ENCODE measurements at regions not wholly inside any gene's neighbourhood (a gene's known extent, or its start where the extent isn't known, plus 50 kb on each side); places are given as distances from the start of the nearest gene placed in this dataset.

DNA sequence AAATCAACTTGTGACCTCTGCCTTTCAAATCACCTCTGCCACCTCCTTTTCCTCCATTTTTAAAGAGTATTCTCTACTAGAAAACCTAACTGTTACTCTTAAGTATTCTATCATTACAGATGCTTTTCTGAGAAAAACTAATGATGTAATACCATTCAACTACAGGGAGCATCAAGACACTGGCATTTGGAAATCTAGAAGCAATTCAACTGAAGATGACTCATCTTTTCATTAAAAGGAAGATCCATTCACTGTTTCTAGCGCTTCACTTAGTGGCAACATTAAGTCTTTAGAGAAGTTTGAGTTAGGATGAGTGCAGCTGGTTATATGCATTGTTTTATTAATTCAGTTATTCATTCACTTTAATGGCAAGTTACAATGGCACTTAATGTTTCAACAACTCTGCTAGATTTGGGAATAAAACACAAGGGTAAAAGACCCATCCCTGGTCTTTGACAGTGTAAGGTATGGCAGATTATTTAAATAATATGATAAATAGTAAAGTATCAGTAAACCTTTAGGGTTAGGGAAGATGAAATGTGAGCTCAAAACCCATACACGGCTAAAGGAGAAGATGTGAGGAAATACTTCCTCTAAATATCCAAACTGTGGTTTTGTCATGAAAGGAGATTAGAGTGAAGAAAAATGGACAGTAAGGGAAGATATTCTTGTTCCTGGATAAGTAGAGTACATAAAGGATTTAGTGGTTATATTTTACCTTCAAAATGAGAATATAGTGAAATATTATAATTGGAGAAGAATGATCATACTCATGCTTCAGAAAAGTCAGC is 61.7 kb downstream of the KCNJ2 start:
- TF ChIP-seq, protein P1, sequence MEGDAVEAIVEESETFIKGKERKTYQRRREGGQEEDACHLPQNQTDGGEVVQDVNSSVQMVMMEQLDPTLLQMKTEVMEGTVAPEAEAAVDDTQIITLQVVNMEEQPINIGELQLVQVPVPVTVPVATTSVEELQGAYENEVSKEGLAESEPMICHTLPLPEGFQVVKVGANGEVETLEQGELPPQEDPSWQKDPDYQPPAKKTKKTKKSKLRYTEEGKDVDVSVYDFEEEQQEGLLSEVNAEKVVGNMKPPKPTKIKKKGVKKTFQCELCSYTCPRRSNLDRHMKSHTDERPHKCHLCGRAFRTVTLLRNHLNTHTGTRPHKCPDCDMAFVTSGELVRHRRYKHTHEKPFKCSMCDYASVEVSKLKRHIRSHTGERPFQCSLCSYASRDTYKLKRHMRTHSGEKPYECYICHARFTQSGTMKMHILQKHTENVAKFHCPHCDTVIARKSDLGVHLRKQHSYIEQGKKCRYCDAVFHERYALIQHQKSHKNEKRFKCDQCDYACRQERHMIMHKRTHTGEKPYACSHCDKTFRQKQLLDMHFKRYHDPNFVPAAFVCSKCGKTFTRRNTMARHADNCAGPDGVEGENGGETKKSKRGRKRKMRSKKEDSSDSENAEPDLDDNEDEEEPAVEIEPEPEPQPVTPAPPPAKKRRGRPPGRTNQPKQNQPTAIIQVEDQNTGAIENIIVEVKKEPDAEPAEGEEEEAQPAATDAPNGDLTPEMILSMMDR (IDR thresholded peaks at IDR 0.05; ENCODE audit: poor library complexity) = no peak
- no peak for TF ChIP-seq EZH2 (IDR thresholded peaks at IDR 0.05; ENCODE audit: borderline replicate concordance)
- TF ChIP-seq EZH2phosphoT487 (IDR thresholded peaks at IDR 0.05; ENCODE audit: low read depth, severe bottlenecking, unreplicated experiment) = no peak

Data from hepatocyte (in vitro differentiated cells).